ENCODE measurements at regions not wholly inside any gene's neighbourhood (a gene's known extent, or its start where the extent isn't known, plus 50 kb on each side); places are given as distances from the start of the nearest gene placed in this dataset.

- TF ChIP-seq ZNF274 (IDR thresholded peaks at IDR 0.05; ENCODE audit: low read depth, low read length) (no peak), YY1 (IDR thresholded peaks at IDR 0.05; ENCODE audit: insufficient read depth, insufficient read length) (no peak), SUZ12 (IDR thresholded peaks at IDR 0.05; ENCODE audit: extremely low read depth, insufficient read depth, insufficient read length) (no peak)
Observed at GRCh38 chr10:28965937-28966336, 288.6 kb downstream of the BAMBI start.
